ENCODE measurements at regions not wholly inside any gene's neighbourhood (a gene's known extent, or its start where the extent isn't known, plus 50 kb on each side); places are given as distances from the start of the nearest gene placed in this dataset.

DNA sequence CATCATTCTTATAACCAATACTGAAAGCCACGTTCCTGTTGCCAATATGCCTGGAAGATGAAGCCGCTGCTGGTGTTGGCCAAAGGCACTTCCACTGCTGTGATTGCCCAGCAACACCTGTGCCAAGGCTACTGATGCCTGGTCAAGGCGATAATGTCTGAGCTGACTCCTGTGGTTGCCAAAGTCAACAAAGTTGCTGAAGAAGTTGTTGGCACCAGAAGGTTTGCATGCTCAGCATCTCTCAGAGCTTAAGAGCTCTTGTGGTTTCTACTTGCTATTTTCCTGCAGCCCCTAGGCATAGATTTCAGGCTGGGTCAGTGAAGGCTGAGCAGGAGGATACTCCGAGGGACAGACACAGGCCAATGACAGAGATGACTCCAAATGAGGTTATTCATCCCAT is 63.4 kb upstream of the RAB3GAP2 start:
- no peak overlapping the region for H3K9ac ChIP-seq (ENCODE audit: control insufficient read depth, extremely low read depth, insufficient read depth, low read length)
- TF ChIP-seq, protein P1, sequence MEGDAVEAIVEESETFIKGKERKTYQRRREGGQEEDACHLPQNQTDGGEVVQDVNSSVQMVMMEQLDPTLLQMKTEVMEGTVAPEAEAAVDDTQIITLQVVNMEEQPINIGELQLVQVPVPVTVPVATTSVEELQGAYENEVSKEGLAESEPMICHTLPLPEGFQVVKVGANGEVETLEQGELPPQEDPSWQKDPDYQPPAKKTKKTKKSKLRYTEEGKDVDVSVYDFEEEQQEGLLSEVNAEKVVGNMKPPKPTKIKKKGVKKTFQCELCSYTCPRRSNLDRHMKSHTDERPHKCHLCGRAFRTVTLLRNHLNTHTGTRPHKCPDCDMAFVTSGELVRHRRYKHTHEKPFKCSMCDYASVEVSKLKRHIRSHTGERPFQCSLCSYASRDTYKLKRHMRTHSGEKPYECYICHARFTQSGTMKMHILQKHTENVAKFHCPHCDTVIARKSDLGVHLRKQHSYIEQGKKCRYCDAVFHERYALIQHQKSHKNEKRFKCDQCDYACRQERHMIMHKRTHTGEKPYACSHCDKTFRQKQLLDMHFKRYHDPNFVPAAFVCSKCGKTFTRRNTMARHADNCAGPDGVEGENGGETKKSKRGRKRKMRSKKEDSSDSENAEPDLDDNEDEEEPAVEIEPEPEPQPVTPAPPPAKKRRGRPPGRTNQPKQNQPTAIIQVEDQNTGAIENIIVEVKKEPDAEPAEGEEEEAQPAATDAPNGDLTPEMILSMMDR (optimal IDR thresholded peaks at IDR 0.05 in 1 of 3, IDR thresholded peaks at IDR 0.05 in 1 of 3, conservative IDR thresholded peaks at IDR 0.05 in 1 of 3; ENCODE audit: extremely low read depth in 1 of 3, insufficient read depth in 2 of 3, low read length in 3 of 3), result no peak
- no peak for TF ChIP-seq EZH2 (IDR thresholded peaks at IDR 0.05; ENCODE audit: low read length)
- H4K20me1 ChIP-seq (ENCODE audit: control insufficient read depth, extremely low read depth, insufficient read depth, low read length), result no peaks in the 10 kb centered on the region
- no peak overlapping the region for H2AFZ ChIP-seq (ENCODE audit: control insufficient read depth, low read length)
- no peaks in the 10 kb centered on the region for H3K79me2 ChIP-seq (ENCODE audit: control insufficient read depth, insufficient read depth, low read length)
- no peaks in the 10 kb centered on the region for H3K27me3 ChIP-seq (ENCODE audit: control insufficient read depth, extremely low read depth, insufficient read depth, low read length)
- peaks cover 21% of the 10 kb centered on the region for H3K4me1 ChIP-seq (ENCODE audit: control insufficient read depth, extremely low read depth, insufficient read depth, low read length)
- FAIRE-seq (no peak), DNase-seq (ENCODE audit: low read depth, low spot score) (no peak)
- H3K36me3 ChIP-seq (ENCODE audit: control insufficient read depth in 2 of 2, extremely low read depth in 1 of 2, insufficient read depth in 2 of 2, low read length in 2 of 2), result no peaks in the 10 kb centered on the region
- H3K9me1 ChIP-seq (ENCODE audit: control insufficient read depth, extremely low read depth, insufficient read depth, low read length), result no peaks in the 10 kb centered on the region
- H3K4me2 ChIP-seq (ENCODE audit: control insufficient read depth, extremely low read depth, insufficient read depth, low read depth, low read length), result no peak overlapping the region
- no peak overlapping the region for H3K27ac ChIP-seq (ENCODE audit: control insufficient read depth, insufficient read depth, low read length)
- H3K9me3 ChIP-seq (ENCODE audit: control insufficient read depth, low read depth, low read length), result no peaks in the 10 kb centered on the region
- no peak overlapping the region for H3K4me3 ChIP-seq (ENCODE audit: control insufficient read depth in 2 of 3, extremely low read depth in 1 of 3, insufficient read depth in 2 of 3, low read depth in 1 of 3, low read length in 3 of 3)
- dilution Hi-C loops (cut with MboI; ENCODE audit: extremely low pct_ligation_motif_present, low sequenced_read_pairs), result no loop called here

DNA sequence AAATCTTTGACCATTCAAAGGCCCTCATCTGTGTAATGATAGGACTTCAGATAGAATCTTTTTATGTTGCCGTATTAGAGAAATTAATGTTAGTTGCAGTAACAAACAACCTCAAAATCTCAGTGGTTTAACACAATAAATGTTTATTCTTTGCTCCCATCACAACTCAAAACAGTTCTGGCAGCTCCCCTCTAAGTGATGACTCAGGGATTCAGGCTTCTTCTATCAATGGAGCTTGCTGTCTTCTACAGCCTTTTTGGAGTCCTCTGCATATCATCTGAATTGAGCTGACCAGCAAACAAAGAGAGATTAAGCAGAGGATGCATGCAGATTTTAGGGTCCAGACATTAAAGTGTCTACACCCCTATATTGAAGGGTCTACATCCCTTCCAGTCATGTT is 59.1 kb upstream of the RAB3GAP2 start:
- DNase-seq (ENCODE audit: low read depth, low spot score) (no peak), FAIRE-seq (no peak)
- Histone ChIP-seq H3K36me3 (ENCODE audit: control insufficient read depth in 2 of 2, extremely low read depth in 1 of 2, insufficient read depth in 2 of 2, low read length in 2 of 2) (no peaks in the 10 kb centered on the region), H3K9me1 (ENCODE audit: control insufficient read depth, extremely low read depth, insufficient read depth, low read length) (no peaks in the 10 kb centered on the region), H4K20me1 (ENCODE audit: control insufficient read depth, extremely low read depth, insufficient read depth, low read length) (no peaks in the 10 kb centered on the region), H3K79me2 (ENCODE audit: control insufficient read depth, insufficient read depth, low read length) (no peaks in the 10 kb centered on the region), H3K9me3 (ENCODE audit: control insufficient read depth, low read depth, low read length) (no peaks in the 10 kb centered on the region), H3K9ac (ENCODE audit: control insufficient read depth, extremely low read depth, insufficient read depth, low read length) (no peak overlapping the region), H3K4me1 (ENCODE audit: control insufficient read depth, extremely low read depth, insufficient read depth, low read length) (peaks cover 10% of the 10 kb centered on the region), H3K27ac (ENCODE audit: control insufficient read depth, insufficient read depth, low read length) (no peak overlapping the region), H3K4me2 (ENCODE audit: control insufficient read depth, extremely low read depth, insufficient read depth, low read depth, low read length) (no peak overlapping the region), H3K27me3 (ENCODE audit: control insufficient read depth, extremely low read depth, insufficient read depth, low read length) (no peaks in the 10 kb centered on the region), H2AFZ (ENCODE audit: control insufficient read depth, low read length) (no peak overlapping the region), H3K4me3 (ENCODE audit: control insufficient read depth in 2 of 3, extremely low read depth in 1 of 3, insufficient read depth in 2 of 3, low read depth in 1 of 3, low read length in 3 of 3) (no peak overlapping the region)
- TF ChIP-seq, protein P1 (optimal IDR thresholded peaks at IDR 0.05 in 1 of 3, IDR thresholded peaks at IDR 0.05 in 1 of 3, conservative IDR thresholded peaks at IDR 0.05 in 1 of 3; ENCODE audit: extremely low read depth in 1 of 3, insufficient read depth in 2 of 3, low read length in 3 of 3), result no peak
- dilution Hi-C loops (cut with MboI; ENCODE audit: extremely low pct_ligation_motif_present, low sequenced_read_pairs), result no loop called here
